Neural crest cell (in vitro differentiated cells): ENCODE measurements at regions not wholly inside any gene's neighbourhood (a gene's known extent, or its start where the extent isn't known, plus 50 kb on each side); places are given as distances from the start of the nearest gene placed in this dataset.
"Not testable (repeated sequence)": the region's sequence is repeated elsewhere in the genome, so short reads cannot be mapped to it uniquely, and the experiment has no call there.

Experiments used
- DNase-seq: peaks from one replicate; pipeline ENCODE4 v3.0.0; 2021; ENCODE audit warnings: low read depth, mixed read lengths, low spot score
- H3K27ac Mint-ChIP-seq: one replicate; pipeline ENCODE4 v1.8.0; 2021; ENCODE audit warnings: mild to moderate bottlenecking, mixed read lengths; ENCODE audit not compliant: unreplicated experiment
- H3K27me3 Mint-ChIP-seq: 2 replicates; pipeline ENCODE4 v1.8.0; 2021; ENCODE audit warnings: low read depth, mild to moderate bottlenecking, mixed read lengths
- H3K36me3 Mint-ChIP-seq: 2 replicates; pipeline ENCODE4 v1.8.0; 2021; ENCODE audit warnings: low read depth, mild to moderate bottlenecking, mixed read lengths
- H3K4me1 Mint-ChIP-seq: 2 replicates; pipeline ENCODE4 v1.8.0; 2021; ENCODE audit warnings: mixed read lengths
- H3K4me3 Mint-ChIP-seq: one replicate; pipeline ENCODE4 v1.8.0; 2021; ENCODE audit warnings: mild to moderate bottlenecking, mixed read lengths
- H3K9me3 Mint-ChIP-seq: 2 replicates; pipeline ENCODE4 v1.8.0; 2021; ENCODE audit warnings: mixed read lengths
- TF ChIP-seq, protein P1 (sequence below): fragments of 200-600 bp; sonication (generic); conservative IDR thresholded peaks from 2 replicates; pipeline ENCODE4 v1.5.0; 2021; ENCODE audit warnings: antibody characterized with exemption, mild to moderate bottlenecking

DNA sequence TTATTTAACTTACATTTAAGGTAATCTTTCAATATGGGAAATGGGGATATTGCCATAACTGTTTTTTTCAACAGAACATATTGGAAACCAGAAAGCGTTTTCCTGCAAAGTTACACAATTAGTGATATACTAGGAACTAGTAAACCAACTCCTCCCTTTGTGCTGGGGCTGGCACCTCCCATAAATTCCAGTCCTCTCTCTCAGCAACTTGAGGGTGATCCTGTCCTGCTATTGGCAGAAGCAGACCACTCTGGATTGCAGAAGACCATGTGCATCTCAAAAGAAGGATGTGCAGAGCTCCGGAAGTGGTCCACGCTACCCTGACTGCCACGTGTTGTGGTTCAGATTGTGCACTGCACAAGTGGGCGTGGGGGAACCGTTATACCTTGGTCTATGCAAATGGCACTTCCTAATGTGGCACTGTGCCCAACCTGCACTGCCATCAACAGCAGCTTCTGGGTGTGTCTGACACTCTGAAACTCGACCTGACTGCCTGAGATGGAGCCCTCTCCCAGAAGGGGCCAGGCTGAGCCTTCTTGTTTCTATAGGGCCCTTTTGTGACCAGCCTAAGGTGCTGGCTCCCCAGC, 219.2 kb downstream of the ZNF516 start:
- DNase-seq = no peak
- Mint-ChIP-seq H3K27me3 (peaks cover 8% of the 10 kb centered on the region), H3K9me3 (peaks cover 3% of the 10 kb centered on the region), H3K36me3 (no peaks in the 10 kb centered on the region), H3K27ac (no peak overlapping the region), H3K4me3 (no peak overlapping the region), H3K4me1 (peaks cover 8% of the 10 kb centered on the region)
- TF ChIP-seq, protein P1, sequence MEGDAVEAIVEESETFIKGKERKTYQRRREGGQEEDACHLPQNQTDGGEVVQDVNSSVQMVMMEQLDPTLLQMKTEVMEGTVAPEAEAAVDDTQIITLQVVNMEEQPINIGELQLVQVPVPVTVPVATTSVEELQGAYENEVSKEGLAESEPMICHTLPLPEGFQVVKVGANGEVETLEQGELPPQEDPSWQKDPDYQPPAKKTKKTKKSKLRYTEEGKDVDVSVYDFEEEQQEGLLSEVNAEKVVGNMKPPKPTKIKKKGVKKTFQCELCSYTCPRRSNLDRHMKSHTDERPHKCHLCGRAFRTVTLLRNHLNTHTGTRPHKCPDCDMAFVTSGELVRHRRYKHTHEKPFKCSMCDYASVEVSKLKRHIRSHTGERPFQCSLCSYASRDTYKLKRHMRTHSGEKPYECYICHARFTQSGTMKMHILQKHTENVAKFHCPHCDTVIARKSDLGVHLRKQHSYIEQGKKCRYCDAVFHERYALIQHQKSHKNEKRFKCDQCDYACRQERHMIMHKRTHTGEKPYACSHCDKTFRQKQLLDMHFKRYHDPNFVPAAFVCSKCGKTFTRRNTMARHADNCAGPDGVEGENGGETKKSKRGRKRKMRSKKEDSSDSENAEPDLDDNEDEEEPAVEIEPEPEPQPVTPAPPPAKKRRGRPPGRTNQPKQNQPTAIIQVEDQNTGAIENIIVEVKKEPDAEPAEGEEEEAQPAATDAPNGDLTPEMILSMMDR = no peak

DNA sequence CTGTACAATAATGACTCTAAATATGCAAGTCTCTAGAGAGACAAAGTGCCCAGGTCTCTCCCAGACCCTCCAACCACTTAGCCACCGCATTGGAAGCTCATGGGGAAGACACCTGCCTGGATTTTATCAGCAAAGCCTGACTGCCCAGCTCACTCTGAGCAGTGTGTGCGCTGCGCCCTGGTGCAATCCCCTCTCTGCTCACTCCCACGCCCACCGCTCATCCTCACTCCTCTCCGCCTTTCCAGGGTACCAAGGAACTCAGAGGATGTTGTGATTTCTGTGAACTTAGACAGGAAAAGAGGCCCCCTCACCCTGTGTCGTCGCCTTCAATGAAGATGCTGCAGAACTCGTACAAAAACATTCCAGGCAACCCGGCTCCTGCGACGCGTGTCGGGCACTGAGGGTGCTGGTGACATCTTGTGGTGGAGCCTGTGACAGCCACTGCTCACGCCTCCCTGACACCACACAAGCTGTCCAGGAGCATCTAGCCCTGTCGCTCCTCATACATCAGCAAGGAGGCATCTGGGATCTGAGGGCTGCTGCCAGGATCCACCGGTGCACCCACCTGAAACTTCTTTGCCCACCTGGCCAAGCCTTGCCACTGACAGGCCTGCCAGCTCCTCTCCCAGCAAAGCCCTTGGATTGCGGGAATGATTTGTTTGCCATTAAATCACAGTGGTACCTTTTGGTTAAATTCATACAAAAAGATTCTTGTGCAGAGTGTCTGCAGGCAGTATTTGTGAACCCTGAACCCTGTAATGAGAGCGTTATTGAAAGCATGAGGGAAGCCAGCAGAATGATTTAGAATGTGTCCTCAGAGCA, 220.4 kb downstream of the ZNF516 start:
- DNase-seq = peak; percentile 41
- H3K9me3 Mint-ChIP-seq = peaks cover 3% of the 10 kb centered on the region
- peaks cover 8% of the 10 kb centered on the region for H3K4me1 Mint-ChIP-seq
- H3K4me3 Mint-ChIP-seq = no peak overlapping the region
- H3K27me3 Mint-ChIP-seq = peaks cover 8% of the 10 kb centered on the region
- TF ChIP-seq, protein P1 = peak; percentile 64
- H3K36me3 Mint-ChIP-seq = no peaks in the 10 kb centered on the region
- H3K27ac Mint-ChIP-seq = no peak overlapping the region

DNA sequence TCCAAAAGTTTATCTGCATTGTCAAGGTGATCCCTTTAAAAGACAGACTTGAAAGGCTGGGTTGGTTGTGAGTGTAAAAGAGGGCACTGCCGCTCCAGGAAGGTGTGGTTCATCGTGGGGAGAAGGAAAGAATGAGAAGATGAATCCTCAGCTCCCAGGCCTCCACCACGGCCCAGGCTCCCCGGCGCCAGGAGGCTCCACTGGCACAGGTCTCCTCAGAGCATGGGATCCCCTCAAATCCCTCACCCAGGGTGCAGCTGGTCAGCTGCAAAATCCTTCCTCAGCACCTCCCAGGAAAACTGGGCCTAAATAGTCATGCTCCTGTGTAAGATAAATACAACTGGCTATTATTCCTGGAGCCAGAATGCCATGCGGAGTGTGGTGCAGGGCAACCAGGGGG, 221.1 kb downstream of the ZNF516 start:
- TF ChIP-seq, protein P1 = no peak
- Mint-ChIP-seq H3K36me3 (no peaks in the 10 kb centered on the region), H3K9me3 (peaks cover 3% of the 10 kb centered on the region), H3K4me1 (peaks cover 8% of the 10 kb centered on the region), H3K4me3 (no peak overlapping the region), H3K27me3 (peaks cover 8% of the 10 kb centered on the region), H3K27ac (peak overlapping the region; percentile 89)
- DNase-seq = no peak

DNA sequence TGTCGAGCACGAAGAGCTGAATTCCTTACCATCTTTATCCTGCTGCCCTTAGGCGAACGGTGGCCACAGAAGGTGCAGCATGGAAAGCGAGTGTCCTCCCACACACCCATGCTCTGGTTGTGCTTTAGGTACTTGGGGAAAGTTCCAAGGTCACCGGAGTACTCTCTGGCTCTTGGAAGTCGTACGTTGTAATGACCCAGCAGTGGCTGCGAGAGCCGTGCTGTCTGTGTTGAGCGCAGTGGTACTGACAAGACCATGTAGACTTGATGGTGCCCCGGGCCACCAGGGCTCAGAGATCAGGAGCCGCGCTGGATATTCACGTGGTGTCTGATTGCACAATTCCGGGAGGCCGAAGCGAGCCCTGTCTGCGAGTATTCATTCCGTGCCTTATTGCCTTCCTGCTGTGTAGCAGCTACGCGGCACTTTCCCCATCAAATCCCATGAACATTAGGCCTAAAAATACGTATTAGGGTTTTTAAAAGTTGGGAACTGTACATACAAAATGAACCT, 222.0 kb downstream of the ZNF516 start:
- Mint-ChIP-seq H3K4me1 (peaks cover 8% of the 10 kb centered on the region), H3K27ac (no peak overlapping the region), H3K27me3 (peaks cover 8% of the 10 kb centered on the region), H3K36me3 (no peaks in the 10 kb centered on the region), H3K4me3 (no peak overlapping the region), H3K9me3 (peaks cover 3% of the 10 kb centered on the region)
- no peak for DNase-seq
- TF ChIP-seq, protein P1 = no peak

DNA sequence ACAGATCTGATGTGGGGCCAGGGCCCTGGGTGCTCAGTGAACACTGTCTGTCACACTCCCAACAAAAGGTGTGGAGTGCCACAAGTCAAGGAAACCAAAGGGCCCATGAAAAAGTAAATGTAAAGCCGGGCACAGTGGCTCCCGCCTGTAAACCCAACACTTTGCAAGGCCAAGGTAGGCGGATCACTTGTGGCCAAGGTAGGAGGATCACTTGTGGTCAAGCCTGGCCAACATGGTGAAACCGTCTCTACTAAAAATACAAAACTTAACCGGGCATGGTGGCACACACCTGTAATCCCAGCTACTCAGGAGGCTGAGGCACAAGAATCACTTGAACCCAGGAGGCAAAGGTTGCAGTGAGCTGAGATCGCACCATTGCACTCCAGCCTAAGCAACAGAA, 227.6 kb downstream of the ZNF516 start:
- not testable (repeated sequence) for H3K27ac Mint-ChIP-seq, DNase-seq, H3K27me3 Mint-ChIP-seq, H3K4me3 Mint-ChIP-seq, H3K9me3 Mint-ChIP-seq, H3K36me3 Mint-ChIP-seq
- H3K4me1 Mint-ChIP-seq = peaks cover 27% of the 10 kb centered on the region
